ENCODE measurements at regions not wholly inside any gene's neighbourhood (a gene's known extent, or its start where the extent isn't known, plus 50 kb on each side); places are given as distances from the start of the nearest gene placed in this dataset.
A peak's percentile ranks its signal among the peaks of the same experiment; 100 is the strongest.
"Not testable (repeated sequence)": the region's sequence is repeated elsewhere in the genome, so short reads cannot be mapped to it uniquely, and the experiment has no call there.

GRCh38 chr1:143905214-143906179, 66.3 kb downstream of the FAM72C start:
- Histone ChIP-seq H3K4me3 (ENCODE audit: low read depth in 1 of 2, low read length in 2 of 2) (peak overlapping the region; percentile 42 to 46), H3K27ac (ENCODE audit: low read depth in 2 of 2, low read length in 1 of 2) (peak overlapping the region; percentile 54 to 60)
- 2 to 4% methylated on average over 32 to 49 of the region's 62 CpGs for WGBS, 2 donors
- not testable (repeated sequence) for H3K4me1 ChIP-seq (ENCODE audit: control insufficient read depth in 2 of 2, insufficient read depth in 2 of 2, low read length in 1 of 2); H3K36me3 ChIP-seq (ENCODE audit: control insufficient read depth in 2 of 2, insufficient read depth in 2 of 2, low read length in 1 of 2); H3K9me3 ChIP-seq (ENCODE audit: control insufficient read depth in 2 of 2, insufficient read depth in 1 of 2, low read depth in 1 of 2, low read length in 1 of 2); H3K27me3 ChIP-seq (ENCODE audit: control insufficient read depth in 1 of 2, insufficient read depth in 2 of 2, low read length in 2 of 2)

GRCh38 chr1:143904622-143904979, 67.2 kb downstream of the FAM72C start:
- H3K4me1 ChIP-seq (ENCODE audit: control insufficient read depth in 2 of 2, insufficient read depth in 2 of 2, low read length in 1 of 2); H3K27me3 ChIP-seq (ENCODE audit: control insufficient read depth in 1 of 2, insufficient read depth in 2 of 2, low read length in 2 of 2); H3K27ac ChIP-seq (ENCODE audit: low read depth in 2 of 2, low read length in 1 of 2); H3K9me3 ChIP-seq (ENCODE audit: control insufficient read depth in 2 of 2, insufficient read depth in 1 of 2, low read depth in 1 of 2, low read length in 1 of 2); H3K36me3 ChIP-seq (ENCODE audit: control insufficient read depth in 2 of 2, insufficient read depth in 2 of 2, low read length in 1 of 2): not testable (repeated sequence)
- peak overlapping the region; percentile 40 to 45 for H3K4me3 ChIP-seq (ENCODE audit: low read depth in 1 of 2, low read length in 2 of 2)
- WGBS, 2 donors: 2% methylated on average over 7 to 8 of the region's 12 CpGs

GRCh38 chr1:143903899-143904621, 67.7 kb downstream of the FAM72C start:
- peak overlapping the region; percentile 40 to 45 for H3K4me3 ChIP-seq (ENCODE audit: low read depth in 1 of 2, low read length in 2 of 2)
- H3K27ac ChIP-seq (ENCODE audit: low read depth in 2 of 2, low read length in 1 of 2): peak overlapping the region in 1 of 2 donors; percentile 60
- H3K27me3 ChIP-seq (ENCODE audit: control insufficient read depth in 1 of 2, insufficient read depth in 2 of 2, low read length in 2 of 2); H3K4me1 ChIP-seq (ENCODE audit: control insufficient read depth in 2 of 2, insufficient read depth in 2 of 2, low read length in 1 of 2); H3K9me3 ChIP-seq (ENCODE audit: control insufficient read depth in 2 of 2, insufficient read depth in 1 of 2, low read depth in 1 of 2, low read length in 1 of 2); H3K36me3 ChIP-seq (ENCODE audit: control insufficient read depth in 2 of 2, insufficient read depth in 2 of 2, low read length in 1 of 2): not testable (repeated sequence)
- 19 to 23% methylated on average over 37 to 41 of the region's 48 CpGs for WGBS, 2 donors

DNA sequence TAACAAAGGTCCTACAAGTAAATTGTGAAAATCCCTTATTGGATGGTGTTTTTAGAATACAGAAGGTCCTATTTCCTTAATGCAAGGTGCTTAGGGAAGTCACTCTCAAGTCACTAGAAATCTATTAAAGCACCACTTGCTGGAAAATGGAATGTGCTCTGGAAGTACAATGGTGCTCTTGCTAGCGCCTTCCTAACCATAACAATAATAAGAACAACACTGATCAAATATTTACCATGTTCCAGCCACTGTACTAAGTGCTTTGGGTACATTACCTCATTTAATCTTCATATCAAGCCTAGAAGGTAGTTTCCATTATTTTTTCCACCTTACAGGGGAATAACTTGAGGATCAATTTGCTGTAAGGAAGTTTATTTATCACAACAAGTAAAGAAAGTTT, 75.4 kb downstream of the FAM72C start:
- H3K4me1 ChIP-seq (ENCODE audit: control insufficient read depth in 2 of 2, insufficient read depth in 2 of 2, low read length in 1 of 2); H3K4me3 ChIP-seq (ENCODE audit: low read depth in 1 of 2, low read length in 2 of 2); H3K9me3 ChIP-seq (ENCODE audit: control insufficient read depth in 2 of 2, insufficient read depth in 1 of 2, low read depth in 1 of 2, low read length in 1 of 2); H3K27ac ChIP-seq (ENCODE audit: low read depth in 2 of 2, low read length in 1 of 2); H3K27me3 ChIP-seq (ENCODE audit: control insufficient read depth in 1 of 2, insufficient read depth in 2 of 2, low read length in 2 of 2); H3K36me3 ChIP-seq (ENCODE audit: control insufficient read depth in 2 of 2, insufficient read depth in 2 of 2, low read length in 1 of 2): not testable (repeated sequence)
- WGBS, 2 donors: no CpG with 5 or more reads among the region's 1 CpG

DNA sequence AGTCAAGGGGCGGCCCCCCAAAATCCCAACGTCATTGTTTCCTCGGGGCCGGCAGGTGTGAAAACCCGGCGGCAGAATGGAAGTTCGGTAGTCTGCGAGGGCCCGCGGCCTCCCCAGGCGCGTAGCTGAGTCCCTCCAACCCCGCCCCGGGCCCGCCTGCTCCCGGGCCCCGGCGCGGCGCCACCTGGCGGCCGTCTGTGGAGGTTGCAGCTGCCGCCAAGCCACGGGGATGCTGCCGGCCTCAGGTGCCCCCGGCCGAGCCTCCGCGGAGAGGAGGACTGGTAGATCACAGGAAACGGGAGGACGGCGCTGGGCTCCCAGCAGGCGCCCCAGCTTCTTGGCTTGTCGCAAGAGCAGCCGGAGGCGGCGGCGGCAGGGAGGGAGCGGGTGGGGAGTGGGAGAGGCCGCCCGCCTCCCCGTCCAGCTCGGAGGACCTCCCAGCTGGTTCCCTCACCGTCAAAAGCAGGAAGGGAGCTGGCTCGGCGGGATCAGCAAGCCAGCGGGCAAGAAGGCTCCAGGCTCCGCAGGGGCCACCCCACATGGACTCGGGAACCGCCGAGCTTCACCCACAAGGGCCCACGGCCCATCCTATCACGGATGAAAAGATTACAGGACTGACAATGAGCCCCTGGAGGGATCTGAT, 86.7 kb downstream of the FAM72C start:
- H3K4me1 ChIP-seq (ENCODE audit: control insufficient read depth in 2 of 2, insufficient read depth in 2 of 2, low read length in 1 of 2); H3K27ac ChIP-seq (ENCODE audit: low read depth in 2 of 2, low read length in 1 of 2); H3K36me3 ChIP-seq (ENCODE audit: control insufficient read depth in 2 of 2, insufficient read depth in 2 of 2, low read length in 1 of 2); H3K27me3 ChIP-seq (ENCODE audit: control insufficient read depth in 1 of 2, insufficient read depth in 2 of 2, low read length in 2 of 2); H3K9me3 ChIP-seq (ENCODE audit: control insufficient read depth in 2 of 2, insufficient read depth in 1 of 2, low read depth in 1 of 2, low read length in 1 of 2): not testable (repeated sequence)
- 0 to 4% methylated on average over 10 to 33 of the region's 53 CpGs for WGBS, 2 donors
- peak overlapping the region in 1 of 2 donors; percentile 15 for H3K4me3 ChIP-seq (ENCODE audit: low read depth in 1 of 2, low read length in 2 of 2)

GRCh38 chr1:143884532-143884931, 87.3 kb downstream of the FAM72C start:
- H3K4me1 ChIP-seq (ENCODE audit: control insufficient read depth in 2 of 2, insufficient read depth in 2 of 2, low read length in 1 of 2); H3K9me3 ChIP-seq (ENCODE audit: control insufficient read depth in 2 of 2, insufficient read depth in 1 of 2, low read depth in 1 of 2, low read length in 1 of 2); H3K27ac ChIP-seq (ENCODE audit: low read depth in 2 of 2, low read length in 1 of 2); H3K36me3 ChIP-seq (ENCODE audit: control insufficient read depth in 2 of 2, insufficient read depth in 2 of 2, low read length in 1 of 2); H3K27me3 ChIP-seq (ENCODE audit: control insufficient read depth in 1 of 2, insufficient read depth in 2 of 2, low read length in 2 of 2): not testable (repeated sequence)
- 0% methylated on average over 24 to 28 of the region's 38 CpGs for WGBS, 2 donors
- peak overlapping the region in 1 of 2 donors; percentile 15 for H3K4me3 ChIP-seq (ENCODE audit: low read depth in 1 of 2, low read length in 2 of 2)

GRCh38 chr1:143879757-143880536, 91.8 kb downstream of the FAM72C start:
- not testable (repeated sequence) for H3K4me3 ChIP-seq (ENCODE audit: low read depth in 1 of 2, low read length in 2 of 2); H3K36me3 ChIP-seq (ENCODE audit: control insufficient read depth in 2 of 2, insufficient read depth in 2 of 2, low read length in 1 of 2); H3K27ac ChIP-seq (ENCODE audit: low read depth in 2 of 2, low read length in 1 of 2); H3K4me1 ChIP-seq (ENCODE audit: control insufficient read depth in 2 of 2, insufficient read depth in 2 of 2, low read length in 1 of 2); H3K27me3 ChIP-seq (ENCODE audit: control insufficient read depth in 1 of 2, insufficient read depth in 2 of 2, low read length in 2 of 2); H3K9me3 ChIP-seq (ENCODE audit: control insufficient read depth in 2 of 2, insufficient read depth in 1 of 2, low read depth in 1 of 2, low read length in 1 of 2)
- WGBS, 2 donors: 79 to 89% methylated on average over 2 of the region's 4 CpGs

- not testable (repeated sequence) for H3K27ac ChIP-seq (ENCODE audit: low read depth in 2 of 2, low read length in 1 of 2); H3K27me3 ChIP-seq (ENCODE audit: control insufficient read depth in 1 of 2, insufficient read depth in 2 of 2, low read length in 2 of 2); H3K4me3 ChIP-seq (ENCODE audit: low read depth in 1 of 2, low read length in 2 of 2); H3K36me3 ChIP-seq (ENCODE audit: control insufficient read depth in 2 of 2, insufficient read depth in 2 of 2, low read length in 1 of 2); H3K4me1 ChIP-seq (ENCODE audit: control insufficient read depth in 2 of 2, insufficient read depth in 2 of 2, low read length in 1 of 2); H3K9me3 ChIP-seq (ENCODE audit: control insufficient read depth in 2 of 2, insufficient read depth in 1 of 2, low read depth in 1 of 2, low read length in 1 of 2)
- 71% methylated on average over 1 of the region's 5 CpGs; no CpG with 5 or more reads in 1 of the 2 donors for WGBS, 2 donors
These were observed 95.8 kb downstream of the FAM72C start for GRCh38 chr1:143875947-143876346.

- H3K36me3 ChIP-seq (ENCODE audit: control insufficient read depth in 2 of 2, insufficient read depth in 2 of 2, low read length in 1 of 2); H3K27me3 ChIP-seq (ENCODE audit: control insufficient read depth in 1 of 2, insufficient read depth in 2 of 2, low read length in 2 of 2); H3K4me1 ChIP-seq (ENCODE audit: control insufficient read depth in 2 of 2, insufficient read depth in 2 of 2, low read length in 1 of 2); H3K27ac ChIP-seq (ENCODE audit: low read depth in 2 of 2, low read length in 1 of 2); H3K9me3 ChIP-seq (ENCODE audit: control insufficient read depth in 2 of 2, insufficient read depth in 1 of 2, low read depth in 1 of 2, low read length in 1 of 2); H3K4me3 ChIP-seq (ENCODE audit: low read depth in 1 of 2, low read length in 2 of 2): not testable (repeated sequence)
- 53 to 73% methylated on average over 1 to 2 of the region's 2 CpGs for WGBS, 2 donors
These were observed 97.2 kb downstream of the FAM72C start for GRCh38 chr1:143874625-143875024.
